ENCODE measurements at regions not wholly inside any gene's neighbourhood (a gene's known extent, or its start where the extent isn't known, plus 50 kb on each side); places are given as distances from the start of the nearest gene placed in this dataset.

GRCh38 chr14:30798961-30799360, 75.4 kb upstream of the COCH start:
- intact Hi-C loops (cut with micrococcal nuclease) = no loop called here
- POLR2A ChIA-PET = no interaction called here

More at GRCh38 chr14:30798961-30799360, 75.4 kb upstream of the COCH start:
- dilution Hi-C loops (cut with MboI; ENCODE audit: extremely low pct_ligation_motif_present, low sequenced_read_pairs) = no loop called here
- no peak overlapping the region for H3K4me3 ChIP-seq (replicated peaks in 1 of 3; ENCODE audit: insufficient read depth in 1 of 3, low read depth in 1 of 3, low read length in 3 of 3)
- TF ChIP-seq GATA2 (IDR thresholded peaks at IDR 0.05; ENCODE audit: insufficient read depth, insufficient read length, low read depth, low read length) (no peak), MYC (IDR thresholded peaks at IDR 0.05; ENCODE audit: low read depth, low read length) (no peak), EZH2 (IDR thresholded peaks at IDR 0.05; ENCODE audit: borderline replicate concordance, low read depth, low read length, severe bottlenecking) (no peak), CTCF (IDR thresholded peaks at IDR 0.05; ENCODE audit: extremely low read depth in 1 of 2, insufficient read depth in 1 of 2, low read depth in 1 of 2, low read length in 2 of 2) (no peak), MAX (IDR thresholded peaks at IDR 0.05; ENCODE audit: insufficient read depth, insufficient read length) (no peak), JUN (IDR thresholded peaks at IDR 0.05; ENCODE audit: borderline replicate concordance, insufficient read depth, insufficient read length, low read depth) (no peak), POLR2AphosphoS5 (IDR thresholded peaks at IDR 0.05; ENCODE audit: insufficient read depth, low read depth, low read length) (no peak), FOS (IDR thresholded peaks at IDR 0.05; ENCODE audit: borderline replicate concordance, insufficient read depth, low read length) (no peak), POLR2A (IDR thresholded peaks at IDR 0.05; ENCODE audit: low read depth, low read length) (no peak)
- no peak overlapping the region for H3K27ac ChIP-seq (ENCODE audit: insufficient read depth, low read depth, low read length)
- H3K79me2 ChIP-seq (ENCODE audit: control insufficient read depth, insufficient read depth, low read length) = no peaks in the 10 kb centered on the region
- no TSS peak for BruUV-seq (replicated peaks)
- no peak overlapping the region for H3K9ac ChIP-seq (replicated peaks; ENCODE audit: extremely low read depth, insufficient read depth, low read length)
- no peak overlapping the region for H3K4me2 ChIP-seq (ENCODE audit: insufficient read depth, low read length)
- FAIRE-seq = no peak
- no peaks in the 10 kb centered on the region for H3K36me3 ChIP-seq (ENCODE audit: control insufficient read depth in 2 of 2, extremely low read depth in 1 of 2, insufficient read depth in 2 of 2, low read length in 2 of 2)
- DNase-seq (ENCODE audit: low read depth, low spot score) = no peak
- no peaks in the 10 kb centered on the region for H4K20me1 ChIP-seq (replicated peaks; ENCODE audit: control insufficient read depth, extremely low read depth, insufficient read depth, low read length)
- no peak overlapping the region for H2AFZ ChIP-seq (ENCODE audit: low read depth, low read length)
- H3K27me3 ChIP-seq (ENCODE audit: control insufficient read depth in 2 of 2, insufficient read depth in 2 of 2, low read length in 2 of 2) = peaks cover 2 to 6% of the 10 kb centered on the region in 2 experiments
- H3K9me3 ChIP-seq (replicated peaks; ENCODE audit: control insufficient read depth, insufficient read depth, low read length) = no peaks in the 10 kb centered on the region
- no peaks in the 10 kb centered on the region for H3K9me1 ChIP-seq (replicated peaks; ENCODE audit: control insufficient read depth, extremely low read depth, insufficient read depth, low read length)
- H3K4me1 ChIP-seq (ENCODE audit: control insufficient read depth, extremely low read depth, insufficient read depth, low read length) = no peaks in the 10 kb centered on the region
- CTCF ChIA-PET = no interaction called here
